ENCODE measurements at regions not wholly inside any gene's neighbourhood (a gene's known extent, or its start where the extent isn't known, plus 50 kb on each side); places are given as distances from the start of the nearest gene placed in this dataset.

DNA sequence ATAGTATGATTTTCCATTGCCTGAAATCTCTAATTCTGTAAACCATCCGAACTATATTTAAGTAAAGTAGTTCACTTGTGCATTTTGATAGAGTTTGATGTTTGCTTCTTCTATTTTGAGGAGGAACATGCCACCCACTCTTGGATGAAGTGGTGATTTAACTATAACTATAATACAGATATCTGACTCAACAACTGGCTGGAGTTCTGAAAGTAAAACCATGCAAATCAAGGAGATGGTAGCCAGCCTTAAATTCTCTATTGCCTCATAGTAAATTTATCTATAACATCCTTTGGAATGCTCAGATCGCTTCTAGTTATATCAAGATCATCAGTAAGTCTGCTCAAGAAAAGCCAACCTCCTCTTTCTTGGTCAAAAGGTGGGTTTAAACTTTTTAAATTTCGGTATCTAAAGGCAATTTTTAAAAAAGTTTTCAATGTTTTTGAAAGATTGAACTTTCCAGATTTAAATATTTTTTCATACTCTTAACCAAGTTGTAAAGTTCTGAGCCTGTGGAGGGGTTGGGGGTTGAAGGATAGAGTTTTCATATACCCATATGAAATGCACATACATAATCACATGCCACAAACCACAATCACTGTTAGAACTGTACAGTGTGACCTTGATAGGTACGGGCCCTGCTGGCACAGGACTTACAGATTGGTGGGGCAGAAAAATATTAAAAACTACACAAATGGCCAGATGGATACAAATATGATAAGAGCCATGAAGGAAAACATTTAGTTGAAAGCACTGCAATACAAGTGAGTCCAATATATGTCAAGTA, 90.5 kb upstream of the RFC3 start:
- peaks cover 23% of the 10 kb centered on the region for H3K4me1 Mint-ChIP-seq (ENCODE audit: low read depth)
- no peak overlapping the region for H3K27ac Mint-ChIP-seq
- no peaks in the 10 kb centered on the region for H3K36me3 Mint-ChIP-seq (ENCODE audit: insufficient read depth in 2 of 2)
- H3K4me3 Mint-ChIP-seq, result no peak overlapping the region
- no peaks in the 10 kb centered on the region for H3K9me3 Mint-ChIP-seq
- DNase-seq (no peak), ATAC-seq (replicated peaks in 1 of 2) (no peak)
- no peaks in the 10 kb centered on the region for H3K27me3 Mint-ChIP-seq (ENCODE audit: low read depth)

DNA sequence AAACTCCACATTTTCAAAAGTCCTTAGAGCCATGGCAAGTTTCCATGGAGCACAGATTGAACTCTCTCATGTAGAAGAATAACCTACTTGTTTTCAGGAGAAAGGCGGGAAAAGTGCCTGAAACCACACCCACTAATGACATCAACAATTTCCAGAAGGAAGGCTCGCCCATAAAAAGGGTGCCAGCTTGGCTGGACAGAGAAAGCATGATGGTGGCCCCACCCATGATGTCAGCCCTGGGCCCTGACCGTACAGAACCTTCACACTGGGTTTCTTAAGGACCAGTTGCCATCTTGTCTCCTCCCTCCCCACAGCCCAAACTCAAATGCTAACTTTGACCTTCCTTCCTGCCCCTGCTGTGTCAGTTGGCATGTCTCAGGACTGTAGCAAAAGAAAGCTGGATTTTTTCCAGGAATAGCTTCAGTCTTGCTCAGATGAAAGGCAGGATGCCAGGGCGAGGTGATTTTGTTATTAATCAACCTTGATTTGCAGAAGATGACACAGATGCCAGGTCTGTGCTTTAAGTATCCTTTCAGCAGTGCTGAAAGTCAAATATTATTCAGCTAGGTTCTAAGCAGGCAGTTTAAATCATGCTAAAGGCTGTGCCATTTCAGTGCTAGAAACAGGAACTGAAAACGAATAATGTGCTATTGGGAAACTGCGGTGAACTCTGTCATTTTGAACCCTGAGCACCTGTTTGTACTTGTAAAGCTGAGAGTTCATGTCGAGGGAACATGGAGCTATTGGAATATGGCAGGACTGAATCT, 89.5 kb upstream of the RFC3 start:
- no peaks in the 10 kb centered on the region for H3K9me3 Mint-ChIP-seq
- H3K4me3 Mint-ChIP-seq, result no peak overlapping the region
- no peaks in the 10 kb centered on the region for H3K27me3 Mint-ChIP-seq (ENCODE audit: low read depth)
- DNase-seq (no peak), ATAC-seq (replicated peaks in 1 of 2) (peak in 1 of 2 donors; percentile 64)
- no peak overlapping the region for H3K27ac Mint-ChIP-seq
- H3K4me1 Mint-ChIP-seq (ENCODE audit: low read depth), result peaks cover 14% of the 10 kb centered on the region
- H3K36me3 Mint-ChIP-seq (ENCODE audit: insufficient read depth in 2 of 2), result no peaks in the 10 kb centered on the region

DNA sequence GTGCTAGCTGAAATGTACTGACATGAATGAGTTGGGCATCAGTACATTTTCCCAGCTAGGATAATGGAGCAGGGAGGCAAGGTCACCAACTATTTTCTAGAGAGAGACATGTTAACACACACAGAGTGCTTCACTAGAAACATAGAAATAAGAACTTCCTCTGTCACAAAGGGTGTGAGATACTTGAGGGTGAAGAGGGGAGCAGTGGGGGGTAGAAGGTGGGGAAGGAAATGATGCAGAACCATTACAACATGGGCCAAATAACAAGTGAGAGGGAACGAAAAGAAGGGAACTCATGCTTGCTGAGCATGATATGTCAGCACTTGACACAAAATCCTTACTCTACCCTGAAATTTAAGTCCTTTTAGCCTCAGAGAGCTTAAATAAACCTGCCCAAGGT, 87.8 kb upstream of the RFC3 start:
- Mint-ChIP-seq H3K4me3 (no peak overlapping the region), H3K9me3 (no peaks in the 10 kb centered on the region), H3K36me3 (ENCODE audit: insufficient read depth in 2 of 2) (no peaks in the 10 kb centered on the region), H3K27me3 (ENCODE audit: low read depth) (no peaks in the 10 kb centered on the region), H3K27ac (no peak overlapping the region), H3K4me1 (ENCODE audit: low read depth) (peaks cover 9% of the 10 kb centered on the region)
- no peak for DNase-seq
- ATAC-seq (replicated peaks in 1 of 2), result no peak

DNA sequence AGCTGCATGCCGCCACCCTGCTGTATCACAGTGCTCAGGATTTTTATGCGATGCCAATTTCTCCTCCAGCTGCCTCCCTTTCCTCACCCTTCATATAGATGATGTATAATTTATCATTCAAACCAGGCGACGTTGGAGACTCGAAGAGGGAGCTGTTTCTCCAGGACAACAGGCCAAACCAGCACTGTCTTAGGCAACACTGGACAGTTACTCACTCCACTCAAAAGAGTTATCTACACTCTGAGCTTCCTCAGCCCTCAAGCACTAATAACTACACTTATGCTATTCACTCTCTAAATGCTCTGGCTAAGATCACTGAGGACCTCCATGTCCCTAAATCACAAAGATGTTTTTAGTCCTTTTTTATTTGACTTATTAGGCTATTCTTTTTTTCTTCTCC, 87.3 kb upstream of the RFC3 start:
- Mint-ChIP-seq H3K9me3 (no peaks in the 10 kb centered on the region), H3K36me3 (ENCODE audit: insufficient read depth in 2 of 2) (no peaks in the 10 kb centered on the region), H3K27me3 (ENCODE audit: low read depth) (no peaks in the 10 kb centered on the region), H3K4me3 (no peak overlapping the region), H3K27ac (no peak overlapping the region), H3K4me1 (ENCODE audit: low read depth) (peaks cover 9% of the 10 kb centered on the region)
- ATAC-seq (replicated peaks in 1 of 2), result no peak
- no peak for DNase-seq

DNA sequence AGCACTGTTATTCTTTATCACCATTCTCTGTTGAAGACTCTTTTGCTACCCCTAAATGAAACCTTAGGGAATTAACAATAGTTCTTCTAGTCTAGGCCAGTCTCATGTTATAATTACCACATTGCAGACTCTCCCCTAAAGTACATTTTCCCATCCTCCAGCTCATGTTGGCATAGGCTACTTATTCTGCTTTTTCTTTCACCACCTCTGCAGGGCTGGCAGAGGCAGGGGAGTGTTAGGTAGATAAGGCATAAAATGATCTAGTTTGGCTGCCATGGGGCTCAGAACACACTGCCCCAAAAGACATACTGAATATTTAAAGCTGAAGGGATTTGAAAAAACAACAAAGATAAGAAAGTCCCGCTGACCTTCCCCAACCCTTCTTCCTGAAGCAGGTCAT, 82.7 kb upstream of the RFC3 start:
- Mint-ChIP-seq H3K4me1 (ENCODE audit: low read depth) (no peaks in the 10 kb centered on the region), H3K27me3 (ENCODE audit: low read depth) (no peaks in the 10 kb centered on the region), H3K4me3 (no peak overlapping the region), H3K36me3 (ENCODE audit: insufficient read depth in 2 of 2) (no peaks in the 10 kb centered on the region), H3K9me3 (peaks cover 0 to 2% of the 10 kb centered on the region in 2 donors), H3K27ac (no peak overlapping the region)
- DNase-seq, result no peak
- no peak for ATAC-seq (replicated peaks in 1 of 2)

DNA sequence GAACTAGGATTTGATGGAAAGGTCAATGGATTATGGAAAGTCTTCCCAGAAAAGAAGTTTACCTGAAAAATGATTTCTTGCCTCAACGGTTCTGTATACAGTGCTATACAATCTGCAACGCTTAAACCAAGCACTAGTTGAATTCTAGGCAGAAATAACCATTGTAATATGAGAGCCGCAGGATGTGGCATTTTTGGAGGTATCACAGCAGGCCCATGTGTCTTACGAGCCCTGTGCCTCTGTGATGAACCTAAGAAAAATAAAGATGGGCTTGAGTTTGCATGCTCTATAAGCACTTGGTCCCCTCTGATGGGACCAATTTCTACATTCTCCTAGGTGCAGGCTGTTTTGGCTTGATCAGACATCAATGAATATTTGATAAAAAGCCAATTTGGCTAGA, 78.7 kb upstream of the RFC3 start:
- H3K27me3 Mint-ChIP-seq (ENCODE audit: low read depth), result no peaks in the 10 kb centered on the region
- no peaks in the 10 kb centered on the region for H3K36me3 Mint-ChIP-seq (ENCODE audit: insufficient read depth in 2 of 2)
- peaks cover 2% of the 10 kb centered on the region in 2 donors for H3K9me3 Mint-ChIP-seq
- ATAC-seq (replicated peaks in 1 of 2) (no peak), DNase-seq (no peak)
- no peak overlapping the region for H3K27ac Mint-ChIP-seq
- peaks cover 9% of the 10 kb centered on the region for H3K4me1 Mint-ChIP-seq (ENCODE audit: low read depth)
- H3K4me3 Mint-ChIP-seq, result no peak overlapping the region

DNA sequence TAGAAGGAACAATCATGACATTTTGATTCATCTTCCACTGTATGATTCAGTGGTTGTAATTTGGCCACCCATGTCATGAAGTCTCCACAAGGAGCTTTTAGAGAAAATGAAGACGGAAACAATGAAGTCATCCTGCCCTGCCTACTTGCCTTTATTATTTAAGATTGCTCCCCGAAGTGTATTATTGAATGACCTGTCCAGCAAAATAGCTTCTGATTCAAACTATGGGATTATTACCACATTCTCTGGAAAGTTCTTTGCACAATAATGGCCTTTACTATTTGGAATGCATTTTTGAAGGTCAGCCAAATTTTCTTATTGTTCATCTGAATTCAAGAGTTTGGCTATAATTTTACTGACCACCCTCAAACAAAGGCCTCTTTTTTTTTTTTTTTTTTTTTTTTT, 77.8 kb upstream of the RFC3 start:
- no peaks in the 10 kb centered on the region for H3K27me3 Mint-ChIP-seq (ENCODE audit: low read depth)
- H3K27ac Mint-ChIP-seq, result no peak overlapping the region
- ATAC-seq (replicated peaks in 1 of 2), result no peak
- H3K36me3 Mint-ChIP-seq (ENCODE audit: insufficient read depth in 2 of 2), result no peaks in the 10 kb centered on the region
- peaks cover 2% of the 10 kb centered on the region in 2 donors for H3K9me3 Mint-ChIP-seq
- peaks cover 18% of the 10 kb centered on the region for H3K4me1 Mint-ChIP-seq (ENCODE audit: low read depth)
- no peak for DNase-seq
- H3K4me3 Mint-ChIP-seq, result no peak overlapping the region

DNA sequence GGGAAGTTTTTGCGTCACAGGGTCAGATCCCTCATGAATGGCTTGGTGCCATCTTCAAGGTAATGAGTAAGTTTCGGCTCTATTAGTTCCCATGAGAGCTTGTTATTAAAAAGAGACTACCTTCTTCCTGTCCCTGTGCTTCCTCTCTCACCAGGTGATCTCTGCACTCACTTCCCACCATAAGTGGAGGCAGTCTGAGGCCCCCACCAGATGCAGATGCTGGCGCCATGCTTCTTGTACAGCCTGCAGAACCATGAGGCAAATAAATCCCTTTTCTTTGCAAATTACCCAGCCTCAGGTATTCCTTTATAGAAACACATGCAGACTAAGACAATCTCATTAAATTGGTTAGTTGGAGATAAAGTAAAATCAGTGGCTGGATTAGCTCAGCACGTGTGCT, 75.6 kb upstream of the RFC3 start:
- no peak for DNase-seq
- Mint-ChIP-seq H3K4me1 (ENCODE audit: low read depth) (peaks cover 18% of the 10 kb centered on the region), H3K9me3 (peaks cover 0 to 2% of the 10 kb centered on the region in 2 donors), H3K27ac (no peak overlapping the region), H3K27me3 (ENCODE audit: low read depth) (no peaks in the 10 kb centered on the region), H3K4me3 (no peak overlapping the region), H3K36me3 (ENCODE audit: insufficient read depth in 2 of 2) (no peaks in the 10 kb centered on the region)
- no peak for ATAC-seq (replicated peaks in 1 of 2)

DNA sequence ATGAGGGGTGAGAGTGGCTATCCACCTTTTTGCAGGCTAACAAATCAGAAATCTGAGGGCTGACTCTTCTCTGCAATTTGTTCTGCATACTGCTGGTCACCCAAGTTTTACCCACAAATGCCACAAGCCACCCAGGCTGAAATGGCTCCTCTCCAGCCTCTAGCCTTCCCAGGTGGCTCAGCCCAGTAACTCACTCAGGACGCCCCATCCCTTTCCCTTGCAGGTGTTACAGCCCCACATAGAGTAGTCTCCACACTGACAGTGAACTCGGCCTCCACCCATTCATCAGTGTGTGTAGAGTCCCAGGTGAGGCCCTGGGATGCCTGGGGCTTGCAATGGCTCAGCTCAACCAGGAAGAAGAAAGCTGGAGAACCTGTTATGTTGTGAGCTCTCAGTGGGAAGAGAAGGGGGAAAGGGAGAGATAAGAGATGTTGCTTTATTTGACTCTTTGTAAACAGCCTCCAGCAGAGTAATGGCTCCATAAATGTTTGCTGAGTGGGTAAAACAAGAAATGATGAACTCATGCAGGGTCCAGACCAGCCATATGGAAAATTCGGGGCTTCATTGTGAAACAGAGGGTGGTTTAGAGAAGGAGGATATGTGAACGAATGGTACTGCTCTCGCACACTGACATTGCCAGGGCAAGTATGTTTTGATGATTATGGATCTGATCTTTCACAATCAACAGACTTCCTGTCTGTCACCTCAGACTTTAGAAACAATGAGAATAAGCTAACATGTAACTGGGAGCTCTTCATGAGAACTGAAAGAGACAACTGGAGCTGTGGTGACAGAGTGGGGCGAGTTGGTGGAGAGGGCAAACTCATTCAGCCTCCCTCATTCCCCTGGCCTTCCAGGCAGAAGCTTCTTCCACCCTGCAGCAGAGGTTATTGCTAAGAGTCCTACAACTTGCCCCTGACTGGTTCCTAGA, 74.2 kb upstream of the RFC3 start:
- ATAC-seq (replicated peaks in 1 of 2), result peak; percentile 72 to 90
- H3K9me3 Mint-ChIP-seq, result peaks cover 0 to 2% of the 10 kb centered on the region in 2 donors
- peak overlapping the region; percentile 74 for H3K27ac Mint-ChIP-seq
- peak; percentile 2 to 9 for DNase-seq
- peak overlapping the region; percentile 25 to 35 for H3K4me3 Mint-ChIP-seq
- no peaks in the 10 kb centered on the region for H3K36me3 Mint-ChIP-seq (ENCODE audit: insufficient read depth in 2 of 2)
- no peaks in the 10 kb centered on the region for H3K27me3 Mint-ChIP-seq (ENCODE audit: low read depth)
- H3K4me1 Mint-ChIP-seq (ENCODE audit: low read depth), result peaks cover 18% of the 10 kb centered on the region

DNA sequence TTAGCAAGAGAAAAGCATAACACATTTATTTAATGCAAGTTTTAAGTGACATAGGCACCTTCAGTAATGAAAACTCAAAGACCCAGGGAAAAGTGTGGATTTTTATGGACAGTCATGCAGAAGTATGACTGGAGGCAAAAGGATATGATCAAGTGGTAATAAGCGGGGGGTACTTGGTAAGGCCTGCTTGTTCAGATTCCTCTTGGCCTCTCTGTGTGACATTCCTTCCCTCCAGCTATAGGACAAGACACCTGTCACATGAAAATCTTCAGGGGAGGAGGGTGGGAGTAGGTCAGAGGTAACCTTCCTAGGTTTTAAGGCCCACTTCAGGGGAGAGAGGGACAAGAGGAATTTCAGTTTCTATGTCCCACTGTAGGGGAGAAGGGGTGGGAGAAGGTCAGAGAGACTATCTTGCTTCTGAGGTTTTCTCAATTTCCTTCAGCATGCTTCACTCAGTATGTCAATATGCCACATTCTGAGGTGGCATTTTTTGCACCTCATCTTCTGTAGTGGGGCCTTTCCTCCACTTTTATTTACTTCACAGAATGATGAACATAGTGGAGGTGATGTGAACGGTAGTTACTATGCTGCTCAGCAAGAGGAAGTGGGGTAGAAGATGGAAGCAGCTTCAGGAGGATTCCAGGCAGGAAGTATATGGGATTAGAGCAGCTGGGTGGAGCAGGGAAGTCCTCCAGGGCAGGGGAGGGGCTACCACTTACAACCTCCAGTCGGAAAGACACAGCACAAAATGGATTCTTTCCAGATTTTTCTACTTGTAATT, 73.2 kb upstream of the RFC3 start:
- no peaks in the 10 kb centered on the region for H3K36me3 Mint-ChIP-seq (ENCODE audit: insufficient read depth in 2 of 2)
- peak overlapping the region in 1 of 2 donors; percentile 25 for H3K4me3 Mint-ChIP-seq
- no peak for ATAC-seq (replicated peaks in 1 of 2)
- peaks cover 18% of the 10 kb centered on the region for H3K4me1 Mint-ChIP-seq (ENCODE audit: low read depth)
- peaks cover 0 to 2% of the 10 kb centered on the region in 2 donors for H3K9me3 Mint-ChIP-seq
- peak overlapping the region; percentile 34 for H3K27ac Mint-ChIP-seq
- no peak for DNase-seq
- H3K27me3 Mint-ChIP-seq (ENCODE audit: low read depth), result no peaks in the 10 kb centered on the region

DNA sequence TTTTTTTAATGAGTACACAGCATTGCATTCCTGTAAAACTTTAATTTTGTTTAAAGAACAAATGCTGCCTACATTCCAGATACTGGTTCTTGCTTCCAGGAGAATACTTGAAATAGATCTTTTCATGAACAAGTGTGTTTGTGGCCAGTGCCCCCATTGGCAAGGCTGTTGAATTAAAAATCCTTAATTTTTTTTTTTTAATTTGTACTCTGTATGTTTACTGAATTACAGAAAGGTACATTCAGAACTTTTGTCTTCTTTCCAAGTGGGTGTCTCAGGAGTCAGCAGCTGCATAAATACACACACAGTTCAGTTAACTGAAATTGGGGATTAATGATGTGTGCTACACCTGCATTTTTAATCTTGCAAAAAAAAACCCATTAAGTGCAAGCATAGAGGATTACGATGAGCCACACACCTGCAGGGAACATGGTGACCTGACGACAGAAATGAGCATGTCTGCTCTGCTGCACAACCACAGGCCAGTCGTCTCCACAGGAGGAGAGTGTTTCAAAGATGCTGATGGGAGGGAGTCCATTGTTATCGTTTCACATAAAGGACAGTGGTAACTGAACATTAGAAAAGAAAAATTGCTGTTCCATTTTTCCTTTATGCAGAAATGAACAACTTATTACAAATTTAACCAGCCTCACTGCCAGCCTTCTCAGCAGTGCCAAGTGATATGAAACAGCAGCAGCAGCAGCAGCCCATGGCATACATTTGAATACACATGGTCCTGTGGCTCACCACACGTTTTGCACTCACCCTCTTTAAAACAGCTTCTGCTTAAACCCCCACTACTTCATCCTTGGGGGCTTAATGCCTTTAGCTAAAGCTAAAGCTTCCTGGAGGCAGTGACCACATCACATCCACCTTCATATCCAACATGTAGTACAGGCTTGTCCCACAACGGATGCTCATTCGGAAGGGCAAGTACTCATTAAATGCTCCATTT, 72.3 kb upstream of the RFC3 start:
- Mint-ChIP-seq H3K9me3 (peaks cover 0 to 2% of the 10 kb centered on the region in 2 donors), H3K27ac (no peak overlapping the region), H3K36me3 (ENCODE audit: insufficient read depth in 2 of 2) (no peaks in the 10 kb centered on the region), H3K27me3 (ENCODE audit: low read depth) (no peaks in the 10 kb centered on the region), H3K4me3 (no peak overlapping the region), H3K4me1 (ENCODE audit: low read depth) (peaks cover 18% of the 10 kb centered on the region)
- DNase-seq (no peak), ATAC-seq (replicated peaks in 1 of 2) (no peak)
